SJCRH30 (cell line): ENCODE measurements at regions not wholly inside any gene's neighbourhood (a gene's known extent, or its start where the extent isn't known, plus 50 kb on each side); places are given as distances from the start of the nearest gene placed in this dataset.

Experiments
- DNase-seq, 2 experiments: peaks; one replicate each; pipeline ENCODE4 v3.0.0-alpha.2; 2015 to 2020
- H3K27ac ChIP-seq: fragments of 250-450 bp; sonication (Bioruptor Pico); 2 replicates; pipeline ENCODE4 v1.5.1; 2020; ENCODE audit warnings: mild to moderate bottlenecking, moderate library complexity
- H3K27me3 ChIP-seq: fragments of 250-450 bp; sonication (Bioruptor Pico); 2 replicates; pipeline ENCODE4 v1.5.1; 2020; ENCODE audit warnings: mild to moderate bottlenecking, moderate library complexity
- H3K36me3 ChIP-seq: fragments of 250-450 bp; sonication (Bioruptor Pico); 2 replicates; pipeline ENCODE4 v1.5.1; 2020; ENCODE audit warnings: mild to moderate bottlenecking, moderate library complexity
- H3K4me1 ChIP-seq: fragments of 250-450 bp; sonication (Bioruptor Pico); 2 replicates; pipeline ENCODE4 v1.5.1; 2020; ENCODE audit warnings: mild to moderate bottlenecking, moderate library complexity
- H3K4me3 ChIP-seq: fragments of 250-450 bp; sonication (Bioruptor Pico); 2 replicates; pipeline ENCODE4 v1.5.1; 2020; ENCODE audit warnings: mild to moderate bottlenecking, moderate library complexity
- H3K9me3 ChIP-seq: fragments of 250-450 bp; sonication (Bioruptor Pico); replicated peaks from 2 replicates; pipeline ENCODE4 v1.5.1; 2020; ENCODE audit warnings: mild to moderate bottlenecking, moderate library complexity

- no peak for DNase-seq
- no peak overlapping the region for H3K4me3 ChIP-seq
- H3K9me3 ChIP-seq: no peaks in the 10 kb centered on the region
- H3K27me3 ChIP-seq: no peaks in the 10 kb centered on the region
- H3K36me3 ChIP-seq: no peaks in the 10 kb centered on the region
- H3K27ac ChIP-seq: no peak overlapping the region
- H3K4me1 ChIP-seq: no peaks in the 10 kb centered on the region
Measured at GRCh38 chr2:78644854-78645253, 380.6 kb upstream of the REG3G start.

- Histone ChIP-seq H3K27ac (no peak overlapping the region), H3K27me3 (no peaks in the 10 kb centered on the region), H3K4me3 (no peak overlapping the region), H3K36me3 (no peaks in the 10 kb centered on the region), H3K4me1 (no peaks in the 10 kb centered on the region), H3K9me3 (no peaks in the 10 kb centered on the region)
- no peak for DNase-seq
Measured at GRCh38 chr2:78646533-78647364, 378.8 kb upstream of the REG3G start.

- Histone ChIP-seq H3K27ac (no peak overlapping the region), H3K9me3 (no peaks in the 10 kb centered on the region), H3K4me1 (no peaks in the 10 kb centered on the region), H3K27me3 (no peaks in the 10 kb centered on the region), H3K4me3 (no peak overlapping the region), H3K36me3 (no peaks in the 10 kb centered on the region)
- DNase-seq: no peak
Measured at GRCh38 chr2:78648558-78648957, 376.9 kb upstream of the REG3G start.

- H3K4me1 ChIP-seq: no peaks in the 10 kb centered on the region
- no peak overlapping the region for H3K4me3 ChIP-seq
- H3K9me3 ChIP-seq: no peaks in the 10 kb centered on the region
- no peaks in the 10 kb centered on the region for H3K27me3 ChIP-seq
- no peak overlapping the region for H3K27ac ChIP-seq
- H3K36me3 ChIP-seq: no peaks in the 10 kb centered on the region
- no peak for DNase-seq
Measured at GRCh38 chr2:78654941-78655340, 370.6 kb upstream of the REG3G start.

GRCh38 chr2:78676921-78677696, 348.4 kb upstream of the REG3G start:
- no peaks in the 10 kb centered on the region for H3K36me3 ChIP-seq
- DNase-seq: peak in 1 of 2 experiments; percentile 6
- no peaks in the 10 kb centered on the region for H3K4me1 ChIP-seq
- no peaks in the 10 kb centered on the region for H3K9me3 ChIP-seq
- H3K27me3 ChIP-seq: no peaks in the 10 kb centered on the region
- no peak overlapping the region for H3K27ac ChIP-seq
- no peak overlapping the region for H3K4me3 ChIP-seq

GRCh38 chr2:78677774-78678173, 347.7 kb upstream of the REG3G start:
- Histone ChIP-seq H3K4me3 (no peak overlapping the region), H3K9me3 (no peaks in the 10 kb centered on the region), H3K27me3 (no peaks in the 10 kb centered on the region), H3K27ac (no peak overlapping the region), H3K36me3 (no peaks in the 10 kb centered on the region), H3K4me1 (no peaks in the 10 kb centered on the region)
- DNase-seq: no peak

- H3K36me3 ChIP-seq: no peaks in the 10 kb centered on the region
- no peaks in the 10 kb centered on the region for H3K4me1 ChIP-seq
- no peak overlapping the region for H3K4me3 ChIP-seq
- H3K27ac ChIP-seq: no peak overlapping the region
- H3K9me3 ChIP-seq: no peaks in the 10 kb centered on the region
- no peak for DNase-seq
- H3K27me3 ChIP-seq: peaks cover 5% of the 10 kb centered on the region; the same call in 1 of the 2 replicates
Measured at GRCh38 chr2:78681386-78681785, 344.1 kb upstream of the REG3G start.

- H3K4me3 ChIP-seq: no peak overlapping the region
- no peaks in the 10 kb centered on the region for H3K36me3 ChIP-seq
- H3K27me3 ChIP-seq: peaks cover 5% of the 10 kb centered on the region; the same call in 1 of the 2 replicates
- no peaks in the 10 kb centered on the region for H3K4me1 ChIP-seq
- H3K9me3 ChIP-seq: no peaks in the 10 kb centered on the region
- no peak for DNase-seq
- H3K27ac ChIP-seq: no peak overlapping the region
Measured at GRCh38 chr2:78682781-78683180, 342.7 kb upstream of the REG3G start.

GRCh38 chr2:78686625-78687153, 338.8 kb upstream of the REG3G start:
- Histone ChIP-seq H3K9me3 (no peaks in the 10 kb centered on the region), H3K36me3 (no peaks in the 10 kb centered on the region), H3K4me3 (no peak overlapping the region), H3K27ac (no peak overlapping the region), H3K27me3 (peaks cover 5% of the 10 kb centered on the region; the same call in 1 of the 2 replicates), H3K4me1 (no peaks in the 10 kb centered on the region)
- no peak for DNase-seq

GRCh38 chr2:78699696-78700095, 325.8 kb upstream of the REG3G start:
- no peaks in the 10 kb centered on the region for H3K4me1 ChIP-seq
- H3K4me3 ChIP-seq: no peak overlapping the region
- no peak overlapping the region for H3K27ac ChIP-seq
- no peaks in the 10 kb centered on the region for H3K9me3 ChIP-seq
- no peak for DNase-seq
- H3K36me3 ChIP-seq: no peaks in the 10 kb centered on the region
- no peaks in the 10 kb centered on the region for H3K27me3 ChIP-seq

GRCh38 chr2:78701546-78701945, 324.0 kb upstream of the REG3G start:
- Histone ChIP-seq H3K4me1 (no peaks in the 10 kb centered on the region), H3K36me3 (no peaks in the 10 kb centered on the region), H3K27ac (no peak overlapping the region), H3K27me3 (no peaks in the 10 kb centered on the region), H3K4me3 (no peak overlapping the region), H3K9me3 (no peaks in the 10 kb centered on the region)
- DNase-seq: no peak

- H3K27ac ChIP-seq: no peak overlapping the region
- H3K4me3 ChIP-seq: no peak overlapping the region
- no peaks in the 10 kb centered on the region for H3K9me3 ChIP-seq
- H3K36me3 ChIP-seq: no peaks in the 10 kb centered on the region
- H3K27me3 ChIP-seq: no peaks in the 10 kb centered on the region
- no peak for DNase-seq
- H3K4me1 ChIP-seq: no peaks in the 10 kb centered on the region
Measured at GRCh38 chr2:78707776-78708386, 317.6 kb upstream of the REG3G start.

- H3K27ac ChIP-seq: no peak overlapping the region
- no peaks in the 10 kb centered on the region for H3K4me1 ChIP-seq
- no peak overlapping the region for H3K4me3 ChIP-seq
- no peaks in the 10 kb centered on the region for H3K36me3 ChIP-seq
- no peak for DNase-seq
- no peaks in the 10 kb centered on the region for H3K27me3 ChIP-seq
- H3K9me3 ChIP-seq: no peaks in the 10 kb centered on the region
Measured at GRCh38 chr2:78710632-78711375, 314.7 kb upstream of the REG3G start.

- H3K4me1 ChIP-seq: no peaks in the 10 kb centered on the region
- H3K27me3 ChIP-seq: no peaks in the 10 kb centered on the region
- DNase-seq: no peak
- no peaks in the 10 kb centered on the region for H3K36me3 ChIP-seq
- H3K27ac ChIP-seq: no peak overlapping the region
- no peaks in the 10 kb centered on the region for H3K9me3 ChIP-seq
- no peak overlapping the region for H3K4me3 ChIP-seq
Measured at GRCh38 chr2:78715293-78715692, 310.2 kb upstream of the REG3G start.
